ENCODE measurements at regions not wholly inside any gene's neighbourhood (a gene's known extent, or its start where the extent isn't known, plus 50 kb on each side); places are given as distances from the start of the nearest gene placed in this dataset.

DNA sequence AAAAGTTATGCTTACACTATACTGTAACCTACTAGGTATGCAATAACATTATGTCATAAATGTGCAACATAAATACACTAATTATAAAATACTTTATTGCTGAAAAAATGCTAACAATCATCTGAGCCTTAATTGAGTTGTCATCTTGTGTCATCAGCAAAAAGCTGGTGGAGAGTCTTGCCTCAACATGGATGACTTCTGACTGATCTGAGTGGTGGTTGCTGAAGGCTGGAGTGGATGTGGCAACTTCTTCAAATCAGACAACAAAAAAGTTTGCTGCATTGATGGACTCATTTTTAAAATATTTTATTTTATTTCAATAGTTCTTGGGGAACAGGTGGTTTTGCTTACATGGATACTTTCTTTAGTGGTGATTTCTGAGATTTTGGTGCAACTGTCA is 93.9 kb upstream of the AMN1 start:
- TF ChIP-seq, protein P1, sequence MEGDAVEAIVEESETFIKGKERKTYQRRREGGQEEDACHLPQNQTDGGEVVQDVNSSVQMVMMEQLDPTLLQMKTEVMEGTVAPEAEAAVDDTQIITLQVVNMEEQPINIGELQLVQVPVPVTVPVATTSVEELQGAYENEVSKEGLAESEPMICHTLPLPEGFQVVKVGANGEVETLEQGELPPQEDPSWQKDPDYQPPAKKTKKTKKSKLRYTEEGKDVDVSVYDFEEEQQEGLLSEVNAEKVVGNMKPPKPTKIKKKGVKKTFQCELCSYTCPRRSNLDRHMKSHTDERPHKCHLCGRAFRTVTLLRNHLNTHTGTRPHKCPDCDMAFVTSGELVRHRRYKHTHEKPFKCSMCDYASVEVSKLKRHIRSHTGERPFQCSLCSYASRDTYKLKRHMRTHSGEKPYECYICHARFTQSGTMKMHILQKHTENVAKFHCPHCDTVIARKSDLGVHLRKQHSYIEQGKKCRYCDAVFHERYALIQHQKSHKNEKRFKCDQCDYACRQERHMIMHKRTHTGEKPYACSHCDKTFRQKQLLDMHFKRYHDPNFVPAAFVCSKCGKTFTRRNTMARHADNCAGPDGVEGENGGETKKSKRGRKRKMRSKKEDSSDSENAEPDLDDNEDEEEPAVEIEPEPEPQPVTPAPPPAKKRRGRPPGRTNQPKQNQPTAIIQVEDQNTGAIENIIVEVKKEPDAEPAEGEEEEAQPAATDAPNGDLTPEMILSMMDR (IDR thresholded peaks at IDR 0.05; ENCODE audit: low read length): no peak
- no peak for TF ChIP-seq EZH2phosphoT487 (IDR thresholded peaks at IDR 0.05; ENCODE audit: low read length)
- no peak for TF ChIP-seq EZH2 (optimal IDR thresholded peaks at IDR 0.05; ENCODE audit: low read depth, low read length)

Data from MM.1S (cell line).